Progenitor cell of endocrine pancreas (in vitro differentiated cells): ENCODE measurements at regions not wholly inside any gene's neighbourhood (a gene's known extent, or its start where the extent isn't known, plus 50 kb on each side); places are given as distances from the start of the nearest gene placed in this dataset.
A peak's percentile ranks its signal among the peaks of the same experiment; 100 is the strongest.

Experiments
- DNase-seq: peaks from one replicate; pipeline ENCODE4 v3.0.0; 2021; ENCODE audit warnings: low spot score; ENCODE audit not compliant: unreplicated experiment
- H3K27ac Mint-ChIP-seq: 2 replicates; pipeline ENCODE4 v1.8.0; 2021; ENCODE audit warnings: mild to moderate bottlenecking, moderate library complexity, mixed read lengths
- H3K27me3 Mint-ChIP-seq: 2 replicates; pipeline ENCODE4 v1.8.0; 2021; ENCODE audit warnings: mixed read lengths
- H3K36me3 Mint-ChIP-seq: 2 replicates; pipeline ENCODE4 v1.8.0; 2022; ENCODE audit warnings: mixed read lengths; ENCODE audit not compliant: insufficient read depth
- H3K4me1 Mint-ChIP-seq: 2 replicates; pipeline ENCODE4 v1.8.0; 2021; ENCODE audit warnings: low read depth, mixed read lengths
- H3K4me3 Mint-ChIP-seq: 2 replicates; pipeline ENCODE4 v1.8.0; 2021; ENCODE audit warnings: low read depth, mild to moderate bottlenecking, moderate library complexity, mixed read lengths
- H3K9me3 Mint-ChIP-seq: 2 replicates; pipeline ENCODE4 v1.8.0; 2021; ENCODE audit warnings: low read depth, mixed read lengths
- CTCF ChIP-seq: fragments of 200-600 bp; sonication (generic); IDR thresholded peaks from one replicate; pipeline ENCODE4 v1.5.0; 2021; ENCODE audit warnings: antibody characterized with exemption, mild to moderate bottlenecking; ENCODE audit not compliant: unreplicated experiment

GRCh38 chr5:4271193-4271592, 675.6 kb downstream of the IRX1 start:
- no peaks in the 10 kb centered on the region for H3K36me3 Mint-ChIP-seq
- DNase-seq, result no peak
- H3K4me3 Mint-ChIP-seq, result no peak overlapping the region
- no peak overlapping the region for H3K27ac Mint-ChIP-seq
- peaks cover 11% of the 10 kb centered on the region for H3K9me3 Mint-ChIP-seq
- no peaks in the 10 kb centered on the region for H3K4me1 Mint-ChIP-seq
- TF ChIP-seq CTCF, result no peak
- peaks cover 10% of the 10 kb centered on the region for H3K27me3 Mint-ChIP-seq

GRCh38 chr5:4275232-4275631, 679.6 kb downstream of the IRX1 start:
- peaks cover 11% of the 10 kb centered on the region for H3K9me3 Mint-ChIP-seq
- H3K4me1 Mint-ChIP-seq, result no peaks in the 10 kb centered on the region
- no peak overlapping the region for H3K27ac Mint-ChIP-seq
- no peaks in the 10 kb centered on the region for H3K36me3 Mint-ChIP-seq
- no peak for TF ChIP-seq CTCF
- peaks cover 10% of the 10 kb centered on the region for H3K27me3 Mint-ChIP-seq
- no peak overlapping the region for H3K4me3 Mint-ChIP-seq
- no peak for DNase-seq

- H3K27ac Mint-ChIP-seq, result no peak overlapping the region
- DNase-seq, result no peak
Observed at GRCh38 chr5:4294878-4295277, 699.2 kb downstream of the IRX1 start.

GRCh38 chr5:4295663-4296339, 700.2 kb downstream of the IRX1 start:
- peak; percentile 93 for TF ChIP-seq CTCF
- Mint-ChIP-seq H3K9me3 (no peaks in the 10 kb centered on the region), H3K4me1 (no peaks in the 10 kb centered on the region), H3K27ac (no peak overlapping the region), H3K27me3 (peaks cover 57% of the 10 kb centered on the region), H3K4me3 (no peak overlapping the region), H3K36me3 (no peaks in the 10 kb centered on the region)
- DNase-seq, result peak; percentile 50

More at GRCh38 chr5:4294878-4295277, 699.2 kb downstream of the IRX1 start:
- Mint-ChIP-seq H3K4me3 (no peak overlapping the region), H3K4me1 (no peaks in the 10 kb centered on the region), H3K27me3 (peaks cover 54% of the 10 kb centered on the region), H3K9me3 (no peaks in the 10 kb centered on the region), H3K36me3 (no peaks in the 10 kb centered on the region)
- TF ChIP-seq CTCF, result no peak

GRCh38 chr5:4306057-4306456, 710.4 kb downstream of the IRX1 start:
- Mint-ChIP-seq H3K27ac (no peak overlapping the region), H3K36me3 (no peaks in the 10 kb centered on the region), H3K4me1 (no peaks in the 10 kb centered on the region), H3K9me3 (no peaks in the 10 kb centered on the region), H3K27me3 (peaks cover 12% of the 10 kb centered on the region), H3K4me3 (no peak overlapping the region)
- no peak for DNase-seq
- no peak for TF ChIP-seq CTCF
